HG03280 (cell line): ENCODE measurements at regions not wholly inside any gene's neighbourhood (a gene's known extent, or its start where the extent isn't known, plus 50 kb on each side); places are given as distances from the start of the nearest gene placed in this dataset.
"Not testable (repeated sequence)": the region's sequence is repeated elsewhere in the genome, so short reads cannot be mapped to it uniquely, and the experiment has no call there.

Source experiments
- ATAC-seq: cut with Tn5 transposase; IDR thresholded peaks from one replicate; pipeline ENCODE4 v1.9.1; 2021; ENCODE audit warnings: mild to moderate bottlenecking, moderate library complexity; ENCODE audit not compliant: unreplicated experiment

DNA sequence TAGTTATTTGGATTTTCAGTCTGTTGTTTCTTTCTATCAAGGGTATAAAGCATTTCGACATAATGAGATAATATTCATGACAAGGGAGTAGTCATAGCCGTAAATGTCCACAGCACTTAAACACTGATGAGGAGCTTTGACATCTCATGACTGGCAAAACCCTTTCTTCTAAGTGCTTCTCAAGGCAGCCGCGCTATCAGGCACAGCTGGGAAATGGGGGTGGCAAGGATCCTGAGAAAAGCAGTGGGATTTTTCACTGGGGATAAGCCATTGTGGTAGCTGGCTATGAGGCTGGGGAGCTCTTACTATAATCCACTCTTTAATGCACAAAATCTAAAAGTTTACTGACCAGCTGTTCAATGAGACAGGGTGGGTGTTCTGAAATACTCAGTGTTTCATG lies 493.2 kb upstream of the KLF6 start:
- ATAC-seq, result no peak

DNA sequence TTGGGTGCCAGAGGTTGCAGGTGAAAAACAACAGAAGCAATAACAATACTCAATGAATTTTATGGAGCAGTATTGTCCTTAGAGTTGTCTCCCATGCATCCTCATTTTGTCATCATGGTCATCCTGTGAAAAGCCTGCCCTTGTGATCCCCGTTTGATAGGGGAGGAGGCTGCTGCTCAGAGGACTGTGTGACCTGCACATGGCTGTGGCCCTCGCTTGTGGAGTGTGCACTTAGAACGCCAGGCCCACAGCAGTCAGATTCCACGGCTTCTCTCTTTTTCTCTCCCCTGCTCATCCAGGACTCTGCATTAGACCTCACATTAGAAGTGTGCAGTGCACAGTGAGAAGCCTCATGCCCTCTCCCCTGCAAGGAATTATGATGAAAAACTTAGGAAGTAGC lies 491.1 kb upstream of the KLF6 start:
- no peak for ATAC-seq

DNA sequence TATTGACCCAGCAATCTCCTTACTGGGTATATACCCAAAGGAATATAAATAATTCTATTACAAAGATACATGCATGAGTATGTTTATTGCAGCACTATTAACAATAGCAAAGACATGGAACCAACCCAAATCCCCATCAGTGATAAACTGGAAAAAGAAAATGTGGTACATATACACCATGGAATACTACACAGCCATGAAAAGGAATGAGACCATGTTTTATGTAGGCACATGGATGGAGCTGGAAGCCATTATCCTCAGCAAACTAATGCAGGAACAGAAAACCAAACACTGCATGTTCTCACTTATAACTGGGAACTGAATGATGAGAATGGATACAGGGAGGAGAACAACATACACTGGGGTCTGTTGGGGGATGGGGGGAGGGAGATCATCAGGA lies 489.7 kb upstream of the KLF6 start:
- not testable (repeated sequence) for ATAC-seq

DNA sequence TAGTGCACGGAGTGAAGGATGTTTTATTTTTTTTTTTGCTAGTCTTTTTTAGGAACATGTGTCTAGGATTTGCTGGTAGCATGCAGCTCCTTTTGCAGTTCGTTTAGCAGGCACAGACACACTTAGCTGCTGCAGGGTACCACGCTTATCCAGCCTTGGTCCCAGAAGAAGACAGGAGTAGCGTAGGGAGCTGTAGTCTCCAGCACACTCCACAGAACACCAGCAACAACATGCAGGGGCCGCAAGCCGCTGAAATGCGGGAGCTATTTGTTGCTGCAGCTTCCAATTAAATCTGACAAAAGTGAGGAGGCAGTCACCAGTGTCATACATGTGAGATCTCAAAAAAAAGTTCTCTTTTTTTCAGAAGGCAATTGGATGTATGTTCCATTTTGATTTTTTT lies 486.2 kb upstream of the KLF6 start:
- ATAC-seq, result no peak

DNA sequence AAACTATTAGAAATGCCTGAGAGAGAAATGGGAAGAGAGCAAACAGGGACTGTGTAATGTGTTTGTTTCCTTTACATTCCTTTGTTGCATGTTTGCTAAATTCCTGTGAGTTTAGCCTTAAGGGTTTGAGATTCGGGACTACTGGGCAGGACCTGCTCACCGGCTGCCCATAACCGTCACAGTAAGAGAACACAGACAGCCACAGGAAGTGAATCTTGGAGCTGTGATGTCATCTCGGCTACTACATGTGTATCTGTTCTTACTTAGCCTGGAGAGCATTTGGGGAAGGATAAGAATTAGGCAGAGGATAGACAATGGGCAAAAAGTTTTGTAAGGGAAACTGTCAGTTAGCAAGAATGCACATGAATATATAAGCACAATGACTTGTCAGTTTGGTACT lies 485.1 kb upstream of the KLF6 start:
- no peak for ATAC-seq

DNA sequence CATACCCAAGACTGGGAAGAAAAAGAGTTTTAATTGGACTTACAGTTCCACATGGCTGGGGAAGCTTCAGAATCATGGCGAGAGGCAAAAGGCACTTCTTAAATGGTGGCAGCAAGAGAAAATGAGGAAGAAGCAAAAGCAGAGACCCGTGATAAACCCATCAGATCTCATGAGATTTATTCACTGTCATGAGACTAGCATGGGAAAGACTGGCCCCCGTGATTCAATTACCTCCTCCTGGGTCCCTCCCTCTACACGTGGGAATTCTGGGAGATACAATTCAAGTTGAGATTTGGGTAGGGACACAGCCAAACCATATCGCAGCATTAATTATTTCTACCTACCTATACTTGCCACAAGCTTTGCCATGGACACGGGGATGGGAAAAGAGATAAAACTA lies 483.5 kb upstream of the KLF6 start:
- ATAC-seq, result not testable (repeated sequence)

DNA sequence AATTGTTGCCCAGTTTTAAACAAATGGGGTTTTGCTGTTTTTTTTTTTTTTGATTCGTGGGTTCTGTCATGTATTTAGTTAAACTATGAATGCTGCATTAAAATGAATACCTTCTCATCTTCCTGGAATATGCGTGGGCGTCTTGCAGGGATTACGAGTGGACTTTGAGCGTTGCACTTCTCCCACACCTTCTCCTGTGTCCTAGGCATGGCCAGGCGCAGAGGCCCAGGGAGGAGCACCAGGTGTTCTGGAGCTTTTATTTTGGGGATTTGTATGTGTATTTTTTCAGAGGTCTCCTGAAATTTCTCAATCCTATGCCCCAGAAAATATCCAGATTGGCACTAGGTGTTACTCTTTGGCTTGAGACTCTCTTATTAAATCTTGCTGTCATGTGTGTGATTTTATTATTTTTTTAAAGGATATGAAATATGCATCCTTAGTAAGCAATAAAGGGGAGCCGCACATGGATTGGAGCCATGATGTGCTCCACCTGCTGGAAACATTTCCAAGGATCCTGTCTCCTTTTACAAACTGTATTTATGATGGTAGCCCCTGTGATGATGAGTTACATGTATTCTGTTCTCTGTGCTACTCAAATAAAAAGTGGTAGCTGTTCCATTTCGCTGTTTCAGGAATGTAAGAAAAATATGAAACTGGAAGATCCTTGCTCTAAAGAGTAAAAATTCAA lies 482.2 kb upstream of the KLF6 start:
- ATAC-seq, result no peak

DNA sequence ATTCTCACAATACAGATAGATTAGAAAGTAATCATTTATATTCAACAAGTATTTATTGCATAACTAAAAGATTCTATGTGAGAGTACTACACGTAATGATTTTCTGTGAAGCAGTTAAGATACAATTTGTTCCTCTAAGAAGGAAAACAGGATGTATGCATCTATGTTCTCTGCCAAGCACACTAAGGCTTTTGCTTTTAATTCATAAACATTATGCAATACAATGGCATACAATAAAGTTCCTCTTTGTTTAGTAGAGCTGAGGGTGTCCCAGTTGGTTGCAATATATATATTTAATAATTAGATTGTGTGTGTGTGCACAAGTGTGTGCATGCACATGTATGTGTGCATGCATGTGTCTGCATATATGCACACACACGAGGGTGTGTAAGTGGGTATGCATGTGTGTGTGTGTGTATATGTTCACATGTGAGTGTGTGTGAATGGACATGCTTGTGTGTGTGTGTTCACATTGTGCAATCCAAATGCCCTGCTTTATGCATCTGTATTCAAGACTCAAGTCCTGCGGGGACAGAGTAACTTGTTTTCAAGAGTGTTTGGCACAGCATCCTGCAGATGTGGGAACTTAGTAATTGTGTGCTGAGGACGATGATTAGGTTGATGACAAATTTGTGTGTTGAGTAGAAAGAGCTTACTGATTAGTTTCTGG lies 481.5 kb upstream of the KLF6 start:
- ATAC-seq, result no peak

DNA sequence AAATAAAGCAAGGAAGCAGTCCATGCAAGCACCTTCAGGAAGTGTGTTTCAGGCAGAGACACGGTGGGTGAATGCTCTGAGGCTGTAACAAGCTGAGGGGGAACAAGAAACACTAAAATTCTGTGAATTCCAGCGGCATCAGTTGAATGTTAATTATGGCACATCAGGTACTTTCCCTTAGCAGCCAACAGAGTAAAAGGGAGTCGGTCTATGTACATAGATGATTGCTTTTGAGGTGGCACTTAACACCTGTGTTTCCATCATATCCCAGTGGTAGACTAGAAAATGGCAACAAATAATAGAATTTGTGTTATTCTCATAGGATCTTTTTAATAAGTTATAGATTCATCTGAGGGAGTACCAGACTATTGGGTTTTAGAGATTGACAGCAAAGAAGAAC lies 481.0 kb upstream of the KLF6 start:
- no peak for ATAC-seq

DNA sequence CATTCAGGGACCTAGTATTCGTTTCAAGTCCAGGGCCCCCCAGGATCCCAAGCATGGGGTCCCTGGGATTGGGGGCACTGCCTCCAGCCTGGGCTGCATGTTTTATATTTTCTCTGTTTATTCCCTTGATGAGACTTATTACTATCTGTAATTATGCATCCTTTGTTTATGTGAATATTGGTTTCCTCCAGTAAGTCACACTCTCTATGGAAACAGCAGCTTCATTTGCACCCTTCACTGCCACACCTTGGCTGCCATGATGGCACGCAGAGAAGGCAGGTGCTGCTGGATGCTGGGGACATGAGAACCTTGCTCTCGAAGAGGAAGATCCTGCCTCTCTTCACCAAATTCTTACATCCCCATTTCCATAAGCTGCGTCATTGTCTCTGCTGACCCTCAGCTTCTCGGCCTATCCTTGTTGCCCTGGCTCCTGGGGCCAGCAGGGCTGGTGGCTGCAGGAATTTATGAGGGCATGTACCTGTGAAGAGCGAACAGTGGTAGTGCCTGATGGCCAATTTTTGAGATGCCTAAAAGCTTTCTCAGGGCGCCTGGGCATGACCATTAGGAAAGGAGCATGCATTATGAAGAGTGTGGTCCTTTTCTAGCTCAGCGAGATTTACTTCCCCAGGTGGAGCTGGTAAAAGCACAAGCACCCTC lies 479.3 kb upstream of the KLF6 start:
- no peak for ATAC-seq

DNA sequence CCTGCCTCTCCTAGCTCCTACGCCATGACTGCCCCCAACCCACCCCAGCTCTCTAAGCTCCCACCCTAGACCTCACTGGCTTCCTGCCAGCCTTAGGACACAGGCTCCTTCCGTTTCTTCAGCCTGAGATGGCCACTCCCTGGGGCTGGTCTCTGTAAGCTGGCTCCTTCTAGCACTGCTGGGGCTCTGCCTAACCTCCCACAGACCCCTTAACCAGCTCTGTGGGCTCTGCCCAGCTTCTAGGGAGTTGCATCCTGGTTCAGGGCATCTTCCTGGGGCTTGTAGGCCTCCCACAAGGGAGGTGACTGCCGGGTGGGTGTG lies 478.6 kb upstream of the KLF6 start:
- ATAC-seq, result no peak

DNA sequence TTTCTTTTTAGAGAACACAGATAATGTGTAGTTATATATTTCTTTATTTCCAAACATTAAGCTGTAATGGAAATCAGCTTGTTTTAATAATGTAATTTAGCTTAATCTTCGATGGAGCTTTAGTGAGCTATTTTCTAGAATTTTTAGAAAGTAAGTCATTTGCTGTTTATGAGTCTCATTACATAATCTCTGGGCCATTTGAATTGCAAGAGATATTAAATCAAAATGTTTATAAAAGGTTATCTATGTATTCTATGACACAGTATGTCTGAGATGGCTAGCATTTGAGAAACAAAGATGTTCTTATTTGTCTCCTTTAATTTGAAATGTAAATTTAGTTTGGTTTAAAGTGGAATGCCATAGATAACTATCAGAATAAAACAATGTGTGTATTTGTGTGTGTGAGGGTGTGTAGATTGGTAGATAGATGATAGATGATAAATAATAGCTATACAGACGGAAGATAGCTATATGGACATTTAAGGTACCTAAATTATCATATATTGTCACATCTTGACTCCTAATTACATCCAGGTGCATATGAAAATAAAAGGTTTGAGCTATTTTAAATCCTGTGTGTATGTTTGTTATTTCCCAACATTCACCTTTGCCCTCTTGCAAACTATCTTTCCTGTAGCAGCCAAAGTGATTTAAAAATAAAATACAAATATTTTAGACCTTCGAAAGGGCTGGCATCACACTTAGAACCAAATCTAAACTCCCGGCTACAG lies 478.0 kb upstream of the KLF6 start:
- no peak for ATAC-seq

DNA sequence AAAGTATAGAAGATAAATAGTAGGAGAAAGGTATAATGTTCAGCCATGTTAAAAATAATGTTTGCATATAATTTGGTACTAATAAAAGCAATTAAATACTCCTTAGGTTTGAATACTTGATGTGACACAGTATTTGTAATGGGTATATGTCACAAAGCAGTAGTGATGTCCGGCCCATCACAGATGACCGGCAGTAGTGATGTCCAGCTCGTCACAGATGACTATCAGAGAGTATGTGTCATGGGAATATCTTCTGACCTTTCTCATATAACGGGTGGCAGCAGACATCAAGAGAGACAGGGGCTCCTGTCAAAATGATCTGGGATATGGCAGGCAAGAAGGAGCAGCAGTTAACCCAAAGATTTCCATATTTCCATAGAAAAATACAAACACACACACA lies 477.4 kb upstream of the KLF6 start:
- no peak for ATAC-seq

DNA sequence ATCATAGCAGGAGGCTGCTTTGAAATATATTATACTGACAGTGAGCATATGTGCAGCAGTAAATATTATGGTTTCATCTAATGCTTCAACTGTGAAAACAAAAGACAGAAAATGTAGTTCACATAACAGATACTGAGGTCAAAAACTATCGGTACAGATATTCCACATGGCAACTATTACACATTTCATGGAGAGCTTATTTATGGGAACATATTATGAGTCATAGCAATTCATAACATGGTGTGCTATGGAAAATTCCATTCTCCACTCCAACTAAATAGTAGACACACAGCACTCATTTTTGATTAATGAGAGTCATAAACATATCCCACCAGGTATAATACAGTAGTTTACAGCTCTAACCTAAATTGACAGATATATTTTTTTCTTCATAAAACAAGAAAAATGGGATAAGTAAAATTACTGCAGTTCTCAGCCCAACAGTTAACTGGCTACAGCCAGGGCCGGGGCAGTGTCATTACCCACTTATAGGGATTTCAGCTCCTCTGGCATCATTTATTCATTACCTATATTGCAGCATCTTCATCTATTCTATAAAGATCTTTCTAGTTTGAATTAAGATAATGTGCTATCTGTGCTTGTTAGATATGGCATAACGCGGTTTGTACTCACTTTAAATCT lies 475.6 kb upstream of the KLF6 start:
- ATAC-seq, result no peak

DNA sequence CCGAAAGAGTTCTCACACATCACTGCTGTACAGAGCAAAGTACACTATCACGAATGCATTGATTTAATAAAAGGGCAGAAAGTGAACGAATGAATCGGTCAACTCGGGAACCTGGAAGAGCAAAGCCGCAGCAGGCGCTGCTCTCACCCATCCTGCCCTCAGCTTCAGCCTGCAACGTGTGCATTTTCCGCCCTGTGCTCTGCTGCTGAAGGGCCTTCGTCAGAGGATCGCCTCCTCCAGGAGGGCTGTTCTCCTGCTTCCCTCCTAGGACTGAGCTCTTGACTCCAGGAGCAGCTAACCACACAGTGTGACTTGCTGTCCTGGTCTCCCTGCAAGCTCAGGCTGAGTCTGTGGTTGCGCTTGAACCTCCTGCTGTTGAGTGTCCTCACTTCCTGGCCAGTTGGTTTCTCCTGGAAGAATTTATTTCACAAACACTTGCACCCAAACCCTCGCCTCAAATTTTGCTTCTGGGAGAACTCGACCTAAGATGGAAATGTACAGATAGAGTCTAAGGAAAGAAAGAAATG lies 473.0 kb upstream of the KLF6 start:
- ATAC-seq, result no peak

DNA sequence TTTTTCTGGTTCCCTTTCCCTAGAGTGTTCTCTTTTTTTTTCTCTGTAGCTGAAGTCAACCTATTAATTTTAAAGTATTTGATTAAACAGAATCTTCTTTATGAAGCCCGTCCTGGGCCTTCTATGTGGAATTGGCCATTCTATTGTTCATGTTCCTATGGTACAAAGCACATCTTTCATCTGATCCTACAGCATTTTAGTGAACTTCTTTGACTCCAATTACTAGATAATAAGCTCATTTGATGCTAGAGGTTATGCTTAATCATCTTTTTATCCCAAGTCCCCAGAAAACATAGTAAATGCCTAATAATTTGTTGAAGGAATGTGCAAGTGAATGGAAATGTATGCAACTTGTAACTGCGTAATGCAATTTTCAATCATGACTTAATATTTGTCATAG lies 472.0 kb upstream of the KLF6 start:
- no peak for ATAC-seq

DNA sequence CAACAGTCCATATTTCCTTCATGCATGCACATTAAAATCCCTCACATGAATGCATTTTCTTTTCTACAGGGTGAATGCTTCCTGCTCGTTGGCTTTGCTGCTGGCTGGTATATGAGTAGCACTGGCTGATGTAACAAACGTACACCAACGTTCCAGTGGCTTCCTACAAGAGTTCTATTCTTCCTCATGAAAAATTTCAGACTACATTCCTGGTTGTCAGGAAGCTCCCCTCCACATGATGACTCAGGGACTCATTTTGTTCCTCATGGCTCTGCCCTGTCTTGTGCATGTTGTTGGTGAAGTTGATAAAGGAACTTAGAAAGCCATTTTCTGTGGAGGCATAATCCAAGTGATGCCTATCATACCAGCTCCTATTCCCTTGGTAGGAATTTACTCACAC lies 470.7 kb upstream of the KLF6 start:
- ATAC-seq, result no peak

DNA sequence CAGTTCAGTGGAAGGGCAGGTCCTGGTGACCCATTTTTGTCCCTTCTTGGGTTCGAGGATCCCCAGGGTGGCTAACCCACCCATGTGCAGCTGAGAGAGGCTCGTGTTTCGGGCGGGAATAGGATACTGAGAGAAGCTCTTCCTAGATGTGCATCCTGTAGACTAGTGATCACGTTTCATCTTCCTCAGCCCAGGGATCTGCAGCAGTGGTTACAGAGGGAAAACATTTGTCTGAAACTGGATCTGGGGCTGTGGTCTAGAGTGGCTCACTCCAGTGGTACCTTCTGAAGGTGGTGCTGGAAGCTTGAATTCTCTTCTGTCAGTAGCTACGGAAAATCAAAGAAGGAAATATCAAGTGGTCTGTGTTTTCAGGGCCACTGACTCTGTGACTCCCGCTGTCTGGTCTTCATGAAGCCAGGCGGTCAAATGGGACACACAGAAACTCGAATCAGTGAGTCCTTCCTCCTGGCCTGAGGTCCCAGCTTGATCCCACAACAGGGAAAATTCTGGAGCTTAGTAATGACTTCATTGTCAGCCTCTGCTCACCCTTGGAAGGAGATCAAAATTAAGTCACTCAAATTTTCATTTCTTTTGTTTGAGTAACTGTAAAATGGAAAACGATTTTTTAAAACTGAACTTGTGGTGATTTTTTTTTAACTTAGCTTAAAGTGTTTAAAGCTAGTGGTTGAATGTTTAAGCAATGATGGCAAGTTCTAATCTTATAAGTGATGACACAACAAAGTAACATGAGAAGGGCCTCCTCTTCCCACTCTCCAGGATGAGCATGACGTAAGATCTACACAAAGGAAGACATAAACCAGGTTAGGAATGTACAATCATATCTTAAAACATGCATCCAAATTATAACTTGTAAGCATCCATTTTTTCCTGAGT lies 469.3 kb upstream of the KLF6 start:
- ATAC-seq, result no peak

DNA sequence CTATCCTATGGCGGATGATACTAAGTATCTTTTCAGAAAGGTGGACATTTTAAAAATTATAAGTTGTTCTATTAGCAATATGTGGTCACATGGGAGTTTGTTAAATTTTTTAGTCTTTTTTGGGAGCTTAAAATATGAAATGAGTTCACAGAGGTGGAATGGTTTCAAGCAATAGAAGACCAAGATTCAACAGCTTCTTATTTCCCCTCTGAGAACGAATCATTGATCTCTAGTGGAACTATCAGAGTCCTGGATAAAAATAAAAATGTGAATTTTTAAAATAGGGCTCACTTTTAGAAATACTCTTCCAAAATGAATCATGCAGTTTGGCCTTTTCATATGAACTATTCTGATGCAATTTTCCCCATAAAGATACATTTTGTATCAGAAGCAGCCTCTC lies 467.7 kb upstream of the KLF6 start:
- no peak for ATAC-seq

DNA sequence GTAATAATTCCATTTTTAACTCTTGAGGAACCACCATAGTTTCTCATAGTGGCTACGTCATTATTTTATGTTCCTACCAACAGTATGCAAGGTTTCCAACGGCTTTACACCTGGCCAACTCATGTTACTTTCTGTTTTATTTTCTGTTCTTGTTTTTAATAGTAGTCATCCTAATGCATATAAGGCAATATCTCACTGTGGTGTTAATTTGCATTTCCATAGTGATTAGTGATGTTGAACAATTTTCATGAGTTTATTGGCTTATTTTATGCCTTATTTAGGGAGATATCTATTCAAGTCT lies 465.5 kb upstream of the KLF6 start:
- ATAC-seq, result peak; percentile 76
